ENCODE measurements at regions not wholly inside any gene's neighbourhood (a gene's known extent, or its start where the extent isn't known, plus 50 kb on each side); places are given as distances from the start of the nearest gene placed in this dataset.

GRCh38 chr13:64774915-64775314 is 2455.2 kb downstream of the PCDH9 start (continued):
- TF ChIP-seq ZNF114 (CRISPR knock-in tag; IDR thresholded peaks at IDR 0.05) (no peak), CREB1 (CRISPR knock-in tag; IDR thresholded peaks at IDR 0.05; ENCODE audit: low read depth) (no peak), EZH2 (IDR thresholded peaks at IDR 0.05; ENCODE audit: low read depth, unreplicated experiment) (no peak)

- peaks cover 7% of the 10 kb centered on the region for H3K4me1 Mint-ChIP-seq
- H3K4me3 Mint-ChIP-seq, result no peak overlapping the region
- H3K27me3 Mint-ChIP-seq (ENCODE audit: insufficient read depth, low read depth, poor library complexity), result peaks cover 2% of the 10 kb centered on the region
- Histone ChIP-seq H3K36me3 (ENCODE audit: insufficient read depth) (no peaks in the 10 kb centered on the region), H3F3A (replicated peaks; ENCODE audit: low read depth) (no peaks in the 10 kb centered on the region), H3K9me2 (ENCODE audit: insufficient read depth) (no peaks in the 10 kb centered on the region), H3K27me3 (ENCODE audit: insufficient read depth) (no peaks in the 10 kb centered on the region), H3K4me1 (ENCODE audit: insufficient read depth) (peaks cover 10% of the 10 kb centered on the region), H4K20me1 (replicated peaks; ENCODE audit: insufficient read depth) (no peaks in the 10 kb centered on the region), H3K79me2 (replicated peaks; ENCODE audit: insufficient read depth) (no peaks in the 10 kb centered on the region), H3K4me3 (no peak overlapping the region), H2AFZ (no peak overlapping the region), H3K4me2 (no peak overlapping the region), H3K27ac (ENCODE audit: low read depth) (no peak overlapping the region)
- peaks cover 2% of the 10 kb centered on the region; the same call in 1 of the 3 replicates for H3K9me3 Mint-ChIP-seq
- DNase-seq (ENCODE audit: low spot score) (no peak), ATAC-seq (no peak)
- H3K27ac Mint-ChIP-seq, result no peak overlapping the region
- TF ChIP-seq REST (IDR thresholded peaks at IDR 0.05; ENCODE audit: unreplicated experiment), result no peak
- TF ChIP-seq EZH2 (IDR thresholded peaks at IDR 0.05; ENCODE audit: low read depth, unreplicated experiment), result no peak
- TF ChIP-seq EZH2phosphoT487 (IDR thresholded peaks at IDR 0.05; ENCODE audit: unreplicated experiment), result no peak
- no peak for TF ChIP-seq CTCF (conservative IDR thresholded peaks at IDR 0.05; ENCODE audit: low read depth in 2 of 2)
- no peak for TF ChIP-seq ZNF114 (CRISPR knock-in tag; IDR thresholded peaks at IDR 0.05)
- no peak for TF ChIP-seq JUNB (IDR thresholded peaks at IDR 0.05; ENCODE audit: unreplicated experiment)
- no peak for TF ChIP-seq ZNF331 (CRISPR knock-in tag; IDR thresholded peaks at IDR 0.05; ENCODE audit: low read depth)
- no peaks in the 10 kb centered on the region for H3K36me3 Mint-ChIP-seq (ENCODE audit: low read depth)
Observed at GRCh38 chr13:64770743-64771142, 2459.4 kb downstream of the PCDH9 start.

GRCh38 chr13:64767054-64767453 is 2463.1 kb downstream of the PCDH9 start:
- H4K20me1 ChIP-seq (replicated peaks; ENCODE audit: insufficient read depth), result no peaks in the 10 kb centered on the region
- no peak overlapping the region for H3K27ac Mint-ChIP-seq
- peaks cover 10% of the 10 kb centered on the region for H3K4me1 ChIP-seq (ENCODE audit: insufficient read depth)
- H3K36me3 ChIP-seq (ENCODE audit: insufficient read depth), result no peaks in the 10 kb centered on the region
- H3K79me2 ChIP-seq (replicated peaks; ENCODE audit: insufficient read depth), result no peaks in the 10 kb centered on the region
- no peaks in the 10 kb centered on the region for H3K27me3 ChIP-seq (ENCODE audit: insufficient read depth)
- H3K4me3 ChIP-seq, result no peak overlapping the region
- H3K36me3 Mint-ChIP-seq (ENCODE audit: low read depth), result 0 out of 3 replicates have a peak, but pooled peaks cover 3% of the 10 kb centered on the region
- H3K9me3 Mint-ChIP-seq, result peaks cover 2% of the 10 kb centered on the region; the same call in 2 of the 3 replicates
- peaks cover 2% of the 10 kb centered on the region for H3K27me3 Mint-ChIP-seq (ENCODE audit: insufficient read depth, low read depth, poor library complexity)
- H3K4me1 Mint-ChIP-seq, result peaks cover 7% of the 10 kb centered on the region
- H3F3A ChIP-seq (replicated peaks; ENCODE audit: low read depth), result no peaks in the 10 kb centered on the region
- H3K27ac ChIP-seq (ENCODE audit: low read depth), result no peak overlapping the region
- peaks cover 18% of the 10 kb centered on the region for H3K9me2 ChIP-seq (ENCODE audit: insufficient read depth)
- no peak overlapping the region for H3K4me3 Mint-ChIP-seq
- peak overlapping the region; percentile 7; the same call in 1 of the 2 replicates for H3K4me2 ChIP-seq
- no peak for ATAC-seq
- no peak for DNase-seq (ENCODE audit: low spot score)
- peak overlapping the region; percentile 4; the same call in 1 of the 2 replicates for H2AFZ ChIP-seq
- TF ChIP-seq ZNF114 (CRISPR knock-in tag; IDR thresholded peaks at IDR 0.05) (no peak), NANOG (IDR thresholded peaks at IDR 0.05; ENCODE audit: borderline replicate concordance) (peak; percentile 58; the same call in 1 of the 2 replicates)

Measured in GM23338 (cell line).